ENCODE measurements at regions not wholly inside any gene's neighbourhood (a gene's known extent, or its start where the extent isn't known, plus 50 kb on each side); places are given as distances from the start of the nearest gene placed in this dataset.

DNA sequence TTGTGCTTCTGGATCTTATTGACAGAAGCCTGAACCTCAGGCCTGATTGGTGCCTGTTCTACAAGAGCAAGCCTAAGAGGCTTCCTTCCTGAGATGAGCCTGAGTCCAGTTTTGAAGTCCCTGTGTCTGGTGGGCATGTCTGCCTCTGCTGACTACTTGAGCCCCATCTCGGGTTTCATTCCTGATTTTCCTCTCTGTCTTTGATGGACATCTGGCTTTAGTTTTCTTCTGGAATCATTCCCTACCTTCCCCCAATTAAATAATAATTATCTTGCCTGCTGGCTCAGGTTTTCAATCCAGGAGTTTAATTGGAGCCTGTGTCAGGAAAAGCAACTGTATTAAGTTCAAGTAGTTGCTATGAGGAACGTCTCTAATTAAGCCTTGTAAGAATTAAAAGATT lies 135.5 kb upstream of the MC4R start:
- TF ChIP-seq POLR2A (IDR thresholded peaks at IDR 0.05), result no peak
- TF ChIP-seq, protein P1, sequence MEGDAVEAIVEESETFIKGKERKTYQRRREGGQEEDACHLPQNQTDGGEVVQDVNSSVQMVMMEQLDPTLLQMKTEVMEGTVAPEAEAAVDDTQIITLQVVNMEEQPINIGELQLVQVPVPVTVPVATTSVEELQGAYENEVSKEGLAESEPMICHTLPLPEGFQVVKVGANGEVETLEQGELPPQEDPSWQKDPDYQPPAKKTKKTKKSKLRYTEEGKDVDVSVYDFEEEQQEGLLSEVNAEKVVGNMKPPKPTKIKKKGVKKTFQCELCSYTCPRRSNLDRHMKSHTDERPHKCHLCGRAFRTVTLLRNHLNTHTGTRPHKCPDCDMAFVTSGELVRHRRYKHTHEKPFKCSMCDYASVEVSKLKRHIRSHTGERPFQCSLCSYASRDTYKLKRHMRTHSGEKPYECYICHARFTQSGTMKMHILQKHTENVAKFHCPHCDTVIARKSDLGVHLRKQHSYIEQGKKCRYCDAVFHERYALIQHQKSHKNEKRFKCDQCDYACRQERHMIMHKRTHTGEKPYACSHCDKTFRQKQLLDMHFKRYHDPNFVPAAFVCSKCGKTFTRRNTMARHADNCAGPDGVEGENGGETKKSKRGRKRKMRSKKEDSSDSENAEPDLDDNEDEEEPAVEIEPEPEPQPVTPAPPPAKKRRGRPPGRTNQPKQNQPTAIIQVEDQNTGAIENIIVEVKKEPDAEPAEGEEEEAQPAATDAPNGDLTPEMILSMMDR (IDR thresholded peaks at IDR 0.05), result no peak

Data from Peyer's patch (tissue), 4 donors.